ENCODE measurements at regions not wholly inside any gene's neighbourhood (a gene's known extent, or its start where the extent isn't known, plus 50 kb on each side); places are given as distances from the start of the nearest gene placed in this dataset.

- Histone ChIP-seq H3K36me3 (ENCODE audit: control insufficient read depth, insufficient read depth, low read length) (no peaks in the 10 kb centered on the region), H3K4me3 (ENCODE audit: low read length) (no peak overlapping the region), H3K4me1 (ENCODE audit: control insufficient read depth, insufficient read depth, low read length) (no peaks in the 10 kb centered on the region), H3K9me3 (ENCODE audit: control insufficient read depth, insufficient read depth, low read length) (no peaks in the 10 kb centered on the region), H3K27me3 (ENCODE audit: control insufficient read depth, insufficient read depth, low read length) (no peaks in the 10 kb centered on the region), H3K27ac (ENCODE audit: low read length) (no peak overlapping the region)
- Mint-ChIP-seq H3K4me3 (no peak overlapping the region), H3K4me1 (peaks cover 0 to 9% of the 10 kb centered on the region in 2 donors), H3K27me3 (ENCODE audit: low read depth in 2 of 2) (peaks cover 3 to 27% of the 10 kb centered on the region in 2 donors), H3K27ac (no peak overlapping the region), H3K9me3 (no peaks in the 10 kb centered on the region), H3K36me3 (no peaks in the 10 kb centered on the region)
- TF ChIP-seq, protein P1, sequence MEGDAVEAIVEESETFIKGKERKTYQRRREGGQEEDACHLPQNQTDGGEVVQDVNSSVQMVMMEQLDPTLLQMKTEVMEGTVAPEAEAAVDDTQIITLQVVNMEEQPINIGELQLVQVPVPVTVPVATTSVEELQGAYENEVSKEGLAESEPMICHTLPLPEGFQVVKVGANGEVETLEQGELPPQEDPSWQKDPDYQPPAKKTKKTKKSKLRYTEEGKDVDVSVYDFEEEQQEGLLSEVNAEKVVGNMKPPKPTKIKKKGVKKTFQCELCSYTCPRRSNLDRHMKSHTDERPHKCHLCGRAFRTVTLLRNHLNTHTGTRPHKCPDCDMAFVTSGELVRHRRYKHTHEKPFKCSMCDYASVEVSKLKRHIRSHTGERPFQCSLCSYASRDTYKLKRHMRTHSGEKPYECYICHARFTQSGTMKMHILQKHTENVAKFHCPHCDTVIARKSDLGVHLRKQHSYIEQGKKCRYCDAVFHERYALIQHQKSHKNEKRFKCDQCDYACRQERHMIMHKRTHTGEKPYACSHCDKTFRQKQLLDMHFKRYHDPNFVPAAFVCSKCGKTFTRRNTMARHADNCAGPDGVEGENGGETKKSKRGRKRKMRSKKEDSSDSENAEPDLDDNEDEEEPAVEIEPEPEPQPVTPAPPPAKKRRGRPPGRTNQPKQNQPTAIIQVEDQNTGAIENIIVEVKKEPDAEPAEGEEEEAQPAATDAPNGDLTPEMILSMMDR (IDR thresholded peaks at IDR 0.05): no peak
- peak in 1 of 3 donors; percentile 30 for ATAC-seq
- WGBS (ENCODE audit: insufficient coverage): 32% methylated on average over 2 of the region's 2 CpGs
- DNase-seq: no peak
- intact Hi-C loops (cut with micrococcal nuclease): no loop called here
Measured at GRCh38 chr4:183830438-183830985, 74.6 kb upstream of the STOX2 start.

DNA sequence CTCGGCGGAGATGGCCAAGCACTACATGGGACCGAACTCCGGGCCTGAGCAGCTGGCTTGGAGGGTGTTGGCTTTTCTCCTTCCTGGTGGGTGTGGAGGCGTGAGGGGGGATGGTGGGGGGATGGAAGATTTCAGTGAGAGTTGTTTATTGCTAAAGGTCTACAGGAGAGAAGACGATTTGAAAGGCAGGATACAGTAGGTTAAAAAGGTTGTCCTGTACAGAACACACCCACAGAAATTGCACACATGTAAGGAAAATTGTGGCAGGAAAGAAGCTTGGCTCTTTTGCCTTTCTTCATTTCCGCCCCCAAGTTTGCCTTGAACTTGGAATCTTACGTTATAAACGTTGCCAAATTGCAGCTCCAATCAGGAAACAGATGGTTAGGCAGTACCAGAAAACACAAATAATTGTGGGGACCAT, 74.1 kb upstream of the STOX2 start:
- Histone ChIP-seq H3K36me3 (ENCODE audit: control insufficient read depth, insufficient read depth, low read length) (no peaks in the 10 kb centered on the region), H3K9me3 (ENCODE audit: control insufficient read depth, insufficient read depth, low read length) (no peaks in the 10 kb centered on the region), H3K4me1 (ENCODE audit: control insufficient read depth, insufficient read depth, low read length) (no peaks in the 10 kb centered on the region), H3K27ac (ENCODE audit: low read length) (no peak overlapping the region), H3K27me3 (ENCODE audit: control insufficient read depth, insufficient read depth, low read length) (no peaks in the 10 kb centered on the region), H3K4me3 (ENCODE audit: low read length) (no peak overlapping the region)
- Mint-ChIP-seq H3K27me3 (ENCODE audit: low read depth in 2 of 2) (peaks cover 4 to 25% of the 10 kb centered on the region in 2 donors), H3K9me3 (no peaks in the 10 kb centered on the region), H3K36me3 (no peaks in the 10 kb centered on the region), H3K27ac (no peak overlapping the region), H3K4me3 (no peak overlapping the region), H3K4me1 (peaks cover 0 to 9% of the 10 kb centered on the region in 2 donors)
- 41% methylated on average over 8 of the region's 9 CpGs for WGBS (ENCODE audit: insufficient coverage)
- ATAC-seq (no peak), DNase-seq (no peak)
- intact Hi-C loops (cut with micrococcal nuclease): no loop called here
- TF ChIP-seq, protein P1 (IDR thresholded peaks at IDR 0.05): no peak

DNA sequence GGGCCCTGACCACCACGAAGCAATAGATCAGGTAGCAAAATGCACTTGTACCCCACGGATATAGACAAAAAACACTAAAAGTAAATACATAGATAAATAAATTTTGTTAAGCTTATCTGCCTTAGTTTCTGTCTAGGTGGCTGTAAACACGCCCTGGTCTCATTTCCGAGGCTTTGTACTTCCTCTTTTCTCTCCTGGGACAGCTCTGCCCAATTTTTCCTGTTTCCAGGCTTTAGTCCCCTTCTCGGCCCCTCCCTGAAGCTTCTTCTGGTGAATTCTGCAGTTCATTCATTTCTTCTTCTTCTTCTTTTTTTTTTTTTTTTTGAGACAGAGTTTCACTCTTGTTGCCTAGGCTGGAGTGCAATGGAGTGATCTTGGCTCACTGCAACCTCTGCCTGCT, 73.4 kb upstream of the STOX2 start:
- peaks cover 0 to 9% of the 10 kb centered on the region in 2 donors for H3K4me1 Mint-ChIP-seq

More for the DNA sequence above, 73.4 kb upstream of the STOX2 start:
- TF ChIP-seq, protein P1 (IDR thresholded peaks at IDR 0.05): no peak
- no peaks in the 10 kb centered on the region for H3K4me1 ChIP-seq (ENCODE audit: control insufficient read depth, insufficient read depth, low read length)
- intact Hi-C loops (cut with micrococcal nuclease): no loop called here
- peaks cover 6 to 25% of the 10 kb centered on the region in 2 donors for H3K27me3 Mint-ChIP-seq (ENCODE audit: low read depth in 2 of 2)
- no peaks in the 10 kb centered on the region for H3K36me3 ChIP-seq (ENCODE audit: control insufficient read depth, insufficient read depth, low read length)
- no peaks in the 10 kb centered on the region for H3K27me3 ChIP-seq (ENCODE audit: control insufficient read depth, insufficient read depth, low read length)
- H3K27ac Mint-ChIP-seq: no peak overlapping the region
- H3K36me3 Mint-ChIP-seq: no peaks in the 10 kb centered on the region
- H3K9me3 Mint-ChIP-seq: no peaks in the 10 kb centered on the region
- no peak overlapping the region for H3K27ac ChIP-seq (ENCODE audit: low read length)
- H3K9me3 ChIP-seq (ENCODE audit: control insufficient read depth, insufficient read depth, low read length): no peaks in the 10 kb centered on the region
- ATAC-seq (no peak), DNase-seq (no peak)
- 7% methylated on average over 3 of the region's 5 CpGs for WGBS (ENCODE audit: insufficient coverage)
- H3K4me3 ChIP-seq (ENCODE audit: low read length): no peak overlapping the region
- no peak overlapping the region for H3K4me3 Mint-ChIP-seq

Data from natural killer cell (primary cell).